Neural cell (in vitro differentiated cells): ENCODE measurements at regions not wholly inside any gene's neighbourhood (a gene's known extent, or its start where the extent isn't known, plus 50 kb on each side); places are given as distances from the start of the nearest gene placed in this dataset.

Source experiments
- CTCF ChIP-seq: fragments of 450-650 bp; IDR thresholded peaks from 2 replicates; pipeline ENCODE4 v1.5.1; 2014; ENCODE audit warnings: antibody characterized with exemption, mild to moderate bottlenecking, moderate library complexity; ENCODE audit not compliant: poor library complexity, severe bottlenecking
- EZH2 ChIP-seq: fragments of 200-600, 300-800 bp; shearing (Covaris generic), sonication (generic); IDR thresholded peaks from 2 replicates; pipeline ENCODE4 v1.6.1; 2014; ENCODE audit warnings: antibody characterized with exemption, low read length, borderline replicate concordance, mild to moderate bottlenecking; ENCODE audit not compliant: insufficient read depth, poor library complexity, severe bottlenecking

- no peak for TF ChIP-seq EZH2
- no peak for TF ChIP-seq CTCF
Measured at GRCh38 chr16:16791051-16791450, 412.1 kb downstream of the NPIPA7 start.
